Keratinocyte (primary cell): ENCODE measurements at regions not wholly inside any gene's neighbourhood (a gene's known extent, or its start where the extent isn't known, plus 50 kb on each side); places are given as distances from the start of the nearest gene placed in this dataset.

Source experiments
- DNase-seq: peaks from one replicate; pipeline ENCODE4 v3.0.0-alpha.2; 2011; ENCODE audit warnings: low read depth, missing footprints, low spot score
- FAIRE-seq: peaks from 2 replicates; lab custom pipeline; 2011; peaks lifted over from hg19 to GRCh38; lab: Jason Lieb, UNC
- H2AFZ ChIP-seq: 2 replicates; pipeline ENCODE4 v1.6.0; 2012; ENCODE audit warnings: low read length, control low read depth, inconsistent platforms; ENCODE audit not compliant: control insufficient read depth
- H3K27ac ChIP-seq: 2 replicates; pipeline ENCODE4 v1.5.1; 2011; ENCODE audit warnings: low read length; ENCODE audit not compliant: control insufficient read depth, insufficient read depth
- H3K27me3 ChIP-seq: 3 replicates; pipeline ENCODE4 v1.6.0; 2011; ENCODE audit warnings: low read length; ENCODE audit not compliant: control insufficient read depth, insufficient read depth; ENCODE audit errors: extremely low read depth
- H3K36me3 ChIP-seq, 2 experiments: 2 replicates in 1 of 2; 3 replicates in 1 of 2; pipeline ENCODE4 v1.5.1; 2011; ENCODE audit warnings: low read length in 2 of 2, mild to moderate bottlenecking in 1 of 2; ENCODE audit not compliant: control insufficient read depth in 2 of 2, insufficient read depth in 2 of 2; ENCODE audit errors: extremely low read depth in 1 of 2
- H3K4me1 ChIP-seq: 3 replicates; pipeline ENCODE4 v1.5.1; 2011; ENCODE audit warnings: low read length; ENCODE audit not compliant: control insufficient read depth, insufficient read depth; ENCODE audit errors: extremely low read depth
- H3K4me2 ChIP-seq: 3 replicates; pipeline ENCODE4 v1.6.0; 2011; ENCODE audit warnings: low read depth, low read length; ENCODE audit not compliant: control insufficient read depth, insufficient read depth; ENCODE audit errors: extremely low read depth
- H3K4me3 ChIP-seq, 3 experiments: fragments of 200-600 bp in 1 of 3; sonication (generic) in 1 of 3; 2 replicates in 2 of 3; 3 replicates in 1 of 3; pipeline ENCODE4 v1.5.1; 2011 to 2016; ENCODE audit warnings: low read length in 3 of 3, mild to moderate bottlenecking in 3 of 3, control low read depth in 2 of 3, inconsistent platforms in 1 of 3, low read depth in 1 of 3, mixed read lengths in 1 of 3, mixed run types in 1 of 3, moderate library complexity in 1 of 3; ENCODE audit not compliant: control insufficient read depth in 2 of 3, insufficient read depth in 2 of 3; ENCODE audit errors: extremely low read depth in 1 of 3
- H3K79me2 ChIP-seq: 2 replicates; pipeline ENCODE4 v1.6.0; 2012; ENCODE audit warnings: low read length; ENCODE audit not compliant: control insufficient read depth, insufficient read depth
- H3K9ac ChIP-seq: 3 replicates; pipeline ENCODE4 v1.6.0; 2011; ENCODE audit warnings: low read length; ENCODE audit not compliant: control insufficient read depth, insufficient read depth; ENCODE audit errors: extremely low read depth
- H3K9me1 ChIP-seq: 3 replicates; pipeline ENCODE4 v1.6.0; 2011; ENCODE audit warnings: low read length; ENCODE audit not compliant: control insufficient read depth, insufficient read depth; ENCODE audit errors: extremely low read depth
- H3K9me3 ChIP-seq: 2 replicates; pipeline ENCODE4 v1.5.1; 2012; ENCODE audit warnings: low read depth, low read length; ENCODE audit not compliant: control insufficient read depth
- H4K20me1 ChIP-seq: 3 replicates; pipeline ENCODE4 v1.6.0; 2011; ENCODE audit warnings: low read length; ENCODE audit not compliant: control insufficient read depth, insufficient read depth; ENCODE audit errors: extremely low read depth
- CTCF ChIP-seq, 3 experiments: IDR thresholded peaks in 1 of 3; conservative IDR thresholded peaks in 1 of 3; optimal IDR thresholded peaks in 1 of 3; 2 replicates in 2 of 3; 3 replicates in 1 of 3; pipeline versions ENCODE3 to v1.5.1; 2011; ENCODE audit warnings: low read length in 3 of 3, mild to moderate bottlenecking in 3 of 3, moderate library complexity in 2 of 3, control low read depth in 1 of 3, inconsistent platforms in 1 of 3; ENCODE audit not compliant: insufficient read depth in 2 of 3; ENCODE audit errors: extremely low read depth in 1 of 3
- EZH2 ChIP-seq: IDR thresholded peaks from one replicate; pipeline ENCODE4 v1.6.1; 2012; ENCODE audit warnings: inconsistent platforms, mild to moderate bottlenecking, low read length, moderate library complexity
- dilution Hi-C: fragments of 300-500 bp; cut with MboI; formaldehyde crosslinking; loops from one replicate; pipeline ENCODE4 v1.7.0; 2020; ENCODE audit warnings: low sequenced_read_pairs; ENCODE audit not compliant: extremely low pct_ligation_motif_present

GRCh38 chr4:108384544-108384943 is 215.8 kb upstream of the LEF1 start:
- Histone ChIP-seq H3K9me3 (no peaks in the 10 kb centered on the region), H2AFZ (no peak overlapping the region), H3K36me3 (no peaks in the 10 kb centered on the region), H3K9ac (no peak overlapping the region), H3K4me2 (no peak overlapping the region), H3K4me3 (no peak overlapping the region), H3K9me1 (no peaks in the 10 kb centered on the region), H3K79me2 (no peaks in the 10 kb centered on the region), H4K20me1 (no peaks in the 10 kb centered on the region), H3K27ac (no peak overlapping the region), H3K4me1 (no peaks in the 10 kb centered on the region), H3K27me3 (peaks cover 6% of the 10 kb centered on the region)
- DNase-seq (no peak), FAIRE-seq (no peak)
- dilution Hi-C loops = no loop called here
- TF ChIP-seq EZH2 (no peak), CTCF (optimal IDR thresholded peaks at IDR 0.05 in 1 of 3, IDR thresholded peaks at IDR 0.05 in 1 of 3, conservative IDR thresholded peaks at IDR 0.05 in 1 of 3; ENCODE audit: extremely low read depth in 1 of 3, insufficient read depth in 2 of 3, low read length in 3 of 3) (no peak)

GRCh38 chr4:108383157-108383556 is 214.4 kb upstream of the LEF1 start:
- dilution Hi-C loops = no loop called here
- no peak for TF ChIP-seq CTCF (optimal IDR thresholded peaks at IDR 0.05 in 1 of 3, IDR thresholded peaks at IDR 0.05 in 1 of 3, conservative IDR thresholded peaks at IDR 0.05 in 1 of 3; ENCODE audit: extremely low read depth in 1 of 3, insufficient read depth in 2 of 3, low read length in 3 of 3)
- TF ChIP-seq EZH2 = no peak
- no peak for FAIRE-seq

More at GRCh38 chr4:108383157-108383556, 214.4 kb upstream of the LEF1 start:
- Histone ChIP-seq H3K4me2 (no peak overlapping the region), H3K27ac (no peak overlapping the region), H3K9ac (no peak overlapping the region), H3K36me3 (no peaks in the 10 kb centered on the region), H3K27me3 (peaks cover 6% of the 10 kb centered on the region), H3K4me3 (no peak overlapping the region), H3K9me3 (no peaks in the 10 kb centered on the region), H3K79me2 (no peaks in the 10 kb centered on the region), H3K4me1 (no peaks in the 10 kb centered on the region), H3K9me1 (no peaks in the 10 kb centered on the region), H2AFZ (no peak overlapping the region), H4K20me1 (no peaks in the 10 kb centered on the region)
- no peak for DNase-seq
